ENCODE measurements at regions not wholly inside any gene's neighbourhood (a gene's known extent, or its start where the extent isn't known, plus 50 kb on each side); places are given as distances from the start of the nearest gene placed in this dataset.

- ChIA-PET RAD21 (ENCODE audit: unreplicated experiment) (no interaction called here), POLR2A (no interaction called here), CTCF (no interaction called here), SMC1A (ENCODE audit: uncharacterized antibody, unreplicated experiment) (interaction anchor here (1.2 kb wide), 1 partner anchor 9 kb away, joined by 4 read pairs; no protein-coding TSS in a partner anchor)
- H3K4me2 ChIP-seq (ENCODE audit: control insufficient read depth, insufficient read depth): no peak overlapping the region
- intact Hi-C loops (cut with micrococcal nuclease; ENCODE audit: unreplicated experiment): no loop called here
- no peak for FAIRE-seq
- H3K9ac ChIP-seq (ENCODE audit: control insufficient read depth, insufficient read depth, low read length): no peak overlapping the region
- no peaks in the 10 kb centered on the region for H3K27me3 ChIP-seq (replicated peaks in 1 of 2; ENCODE audit: control insufficient read depth in 2 of 2, insufficient read depth in 2 of 2, low read length in 1 of 2)
- TF ChIP-seq ZNF592 (IDR thresholded peaks at IDR 0.05) (no peak), NR2F1 (conservative IDR thresholded peaks at IDR 0.05) (no peak), TCF7 (IDR thresholded peaks at IDR 0.05; ENCODE audit: borderline replicate concordance) (no peak), ZNF24 (IDR thresholded peaks at IDR 0.05) (no peak), RCOR1 (conservative IDR thresholded peaks at IDR 0.05; ENCODE audit: low read depth, low read length) (no peak), STAT1 (conservative IDR thresholded peaks at IDR 0.05) (no peak), IRF4 (IDR thresholded peaks at IDR 0.05; ENCODE audit: low read depth, low read length) (no peak)
- TF ChIP-seq, protein P1, sequence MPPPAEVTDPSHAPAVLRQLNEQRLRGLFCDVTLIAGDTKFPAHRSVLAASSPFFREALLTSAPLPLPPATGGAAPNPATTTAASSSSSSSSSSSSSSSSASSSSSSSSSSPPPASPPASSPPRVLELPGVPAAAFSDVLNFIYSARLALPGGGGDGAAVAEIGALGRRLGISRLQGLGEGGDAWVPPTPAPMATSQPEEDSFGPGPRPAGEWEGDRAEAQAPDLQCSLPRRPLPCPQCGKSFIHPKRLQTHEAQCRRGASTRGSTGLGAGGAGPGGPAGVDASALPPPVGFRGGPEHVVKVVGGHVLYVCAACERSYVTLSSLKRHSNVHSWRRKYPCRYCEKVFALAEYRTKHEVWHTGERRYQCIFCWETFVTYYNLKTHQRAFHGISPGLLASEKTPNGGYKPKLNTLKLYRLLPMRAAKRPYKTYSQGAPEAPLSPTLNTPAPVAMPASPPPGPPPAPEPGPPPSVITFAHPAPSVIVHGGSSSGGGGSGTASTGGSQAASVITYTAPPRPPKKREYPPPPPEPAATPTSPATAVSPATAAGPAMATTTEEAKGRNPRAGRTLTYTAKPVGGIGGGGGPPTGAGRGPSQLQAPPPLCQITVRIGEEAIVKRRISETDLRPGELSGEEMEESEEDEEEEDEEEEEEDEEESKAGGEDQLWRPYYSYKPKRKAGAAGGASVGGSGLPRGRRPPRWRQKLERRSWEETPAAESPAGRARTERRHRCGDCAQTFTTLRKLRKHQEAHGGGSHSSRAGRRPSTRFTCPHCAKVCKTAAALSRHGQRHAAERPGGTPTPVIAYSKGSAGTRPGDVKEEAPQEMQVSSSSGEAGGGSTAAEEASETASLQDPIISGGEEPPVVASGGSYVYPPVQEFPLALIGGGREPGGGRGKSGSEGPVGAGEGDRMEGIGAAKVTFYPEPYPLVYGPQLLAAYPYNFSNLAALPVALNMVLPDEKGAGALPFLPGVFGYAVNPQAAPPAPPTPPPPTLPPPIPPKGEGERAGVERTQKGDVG (CRISPR knock-in tag; IDR thresholded peaks at IDR 0.05): no peak
- H3K4me3 ChIP-seq: no peak overlapping the region
- 38% methylated on average over 1 of the region's 1 CpG for WGBS (ENCODE audit: insufficient coverage, insufficient replicate concordance, low lambda C conversion rate, missing lambda C conversion rate)
- ATAC-seq: no peak
- H3K4me1 ChIP-seq (ENCODE audit: control insufficient read depth, insufficient read depth, low read length): no peaks in the 10 kb centered on the region
- no peak for DNase-seq (ENCODE audit: low read depth, low spot score)
- no peaks in the 10 kb centered on the region; the same call in 2 of the 3 replicates for H3K9me3 ChIP-seq (replicated peaks; ENCODE audit: control insufficient read depth, insufficient read depth, low read length)
- H2AFZ ChIP-seq (ENCODE audit: control insufficient read depth, low read depth, low read length): no peak overlapping the region
- H3K36me3 ChIP-seq (ENCODE audit: control insufficient read depth in 2 of 2, insufficient read depth in 2 of 2, low read length in 1 of 2): no peaks in the 10 kb centered on the region
- BruUV-seq (replicated peaks): no TSS peak
- H4K20me1 ChIP-seq (ENCODE audit: control insufficient read depth, insufficient read depth): no peaks in the 10 kb centered on the region
- no peak overlapping the region for H3K27ac ChIP-seq (ENCODE audit: control insufficient read depth, insufficient read depth)
- in situ Hi-C loops (cut with MboI): no loop called here
- no peaks in the 10 kb centered on the region for H3K79me2 ChIP-seq (ENCODE audit: control insufficient read depth, insufficient read depth, low read length)
Observed at GRCh38 chr2:225318440-225318839, 81.1 kb upstream of the NYAP2 start.
